Neural cell (in vitro differentiated cells): ENCODE measurements at regions not wholly inside any gene's neighbourhood (a gene's known extent, or its start where the extent isn't known, plus 50 kb on each side); places are given as distances from the start of the nearest gene placed in this dataset.

Experiments used
- H2AFZ ChIP-seq: fragments of 200-600, 300-800 bp; sonication (generic), shearing (Covaris generic); 2 replicates; pipeline ENCODE4 v1.6.0; 2014; ENCODE audit warnings: low read depth, mild to moderate bottlenecking, antibody characterized with exemption, low read length, moderate library complexity
- H3F3A ChIP-seq: fragments of 200-600 bp; shearing (Covaris generic); 2 replicates; pipeline ENCODE4 v1.6.1; 2016; ENCODE audit warnings: mild to moderate bottlenecking, moderate library complexity, mixed read lengths, antibody characterized with exemption, low read length; ENCODE audit not compliant: insufficient read depth, poor library complexity, severe bottlenecking
- H3K27ac ChIP-seq: fragments of 200-600, 300-800 bp; sonication (generic), shearing (Covaris generic); 2 replicates; pipeline ENCODE4 v1.5.1; 2014; ENCODE audit warnings: mild to moderate bottlenecking, low read length, moderate library complexity
- H3K27me3 ChIP-seq: fragments of 300-800, 200-600 bp; sonication (generic), shearing (Covaris generic); 2 replicates; pipeline ENCODE4 v1.6.0; 2014; ENCODE audit warnings: mild to moderate bottlenecking, low read depth, low read length, moderate library complexity; ENCODE audit not compliant: insufficient read depth
- H3K36me3 ChIP-seq: fragments of 300-800, 200-600 bp; sonication (generic), shearing (Covaris generic); 2 replicates; pipeline ENCODE4 v1.5.1; 2014; ENCODE audit warnings: mild to moderate bottlenecking, antibody characterized with exemption, low read length, moderate library complexity; ENCODE audit not compliant: insufficient read depth
- H3K4me2 ChIP-seq: fragments of 300-800, 200-600 bp; sonication (generic), shearing (Covaris generic); 2 replicates; pipeline ENCODE4 v1.6.0; 2014; ENCODE audit warnings: mild to moderate bottlenecking, low read length
- H3K4me3 ChIP-seq: fragments of 300-800, 200-600 bp; sonication (generic), shearing (Covaris generic); 2 replicates; pipeline ENCODE4 v1.5.1; 2014; ENCODE audit warnings: mild to moderate bottlenecking, low read length, moderate library complexity
- H3K79me2 ChIP-seq: fragments of 200-600 bp; shearing (Covaris generic); replicated peaks from 2 replicates; pipeline ENCODE4 v1.6.0; 2014; ENCODE audit warnings: mild to moderate bottlenecking, low read length, moderate library complexity; ENCODE audit not compliant: insufficient read depth
- H3K9ac ChIP-seq: fragments of 300-800, 200-600 bp; sonication (generic), shearing (Covaris generic); 2 replicates; pipeline ENCODE4 v1.6.1; 2016; ENCODE audit warnings: mild to moderate bottlenecking, low read length, mixed read lengths
- H3K9me2 ChIP-seq: fragments of 200-600 bp; shearing (Covaris generic); 2 replicates; pipeline ENCODE4 v1.6.1; 2016; ENCODE audit warnings: mild to moderate bottlenecking, low read length, mixed read lengths; ENCODE audit not compliant: insufficient read depth
- H3K9me3 ChIP-seq: fragments of 200-600, 300-800 bp; sonication (generic), shearing (Covaris generic); 2 replicates; pipeline ENCODE4 v1.6.1; 2016; ENCODE audit warnings: mild to moderate bottlenecking, mixed run types, low read length, moderate library complexity, mixed read lengths
- H4K20me1 ChIP-seq: fragments of 200-600 bp; shearing (Covaris generic); 2 replicates; pipeline ENCODE4 v1.6.1; 2016; ENCODE audit warnings: mild to moderate bottlenecking, mixed run types; ENCODE audit not compliant: insufficient read depth
- EP300 ChIP-seq: fragments of 450-650 bp; conservative IDR thresholded peaks from 2 replicates; pipeline ENCODE4 v1.6.1; 2014; ENCODE audit warnings: antibody characterized with exemption, mild to moderate bottlenecking, moderate library complexity; ENCODE audit not compliant: poor library complexity, severe bottlenecking
- EZH2 ChIP-seq: fragments of 200-600, 300-800 bp; shearing (Covaris generic), sonication (generic); IDR thresholded peaks from 2 replicates; pipeline ENCODE4 v1.6.1; 2014; ENCODE audit warnings: antibody characterized with exemption, low read length, borderline replicate concordance, mild to moderate bottlenecking; ENCODE audit not compliant: insufficient read depth, poor library complexity, severe bottlenecking
- MXI1 ChIP-seq: fragments of 450-650 bp; conservative IDR thresholded peaks from 2 replicates; pipeline ENCODE4 v1.6.1; 2014; ENCODE audit warnings: antibody characterized with exemption, mild to moderate bottlenecking; ENCODE audit not compliant: poor library complexity, severe bottlenecking
- POLR2AphosphoS5 ChIP-seq: IDR thresholded peaks from 2 replicates; pipeline ENCODE4 v1.6.1; 2012
- RAD21 ChIP-seq: fragments of 450-650 bp; conservative IDR thresholded peaks from 2 replicates; pipeline ENCODE4 v1.6.1; 2014; ENCODE audit warnings: antibody characterized with exemption, mild to moderate bottlenecking, moderate library complexity
- SMC3 ChIP-seq: fragments of 450-650 bp; conservative IDR thresholded peaks from 2 replicates; pipeline ENCODE4 v1.6.1; 2014; ENCODE audit warnings: antibody characterized with exemption, mild to moderate bottlenecking, moderate library complexity; ENCODE audit not compliant: poor library complexity
- TAF1 ChIP-seq: IDR thresholded peaks from 2 replicates; pipeline ENCODE4 v1.6.1; 2012; ENCODE audit warnings: low read depth
- TF ChIP-seq, protein P1 (sequence below): IDR thresholded peaks from 2 replicates; pipeline ENCODE4 v1.6.1; 2012; ENCODE audit warnings: borderline replicate concordance
- TF ChIP-seq, protein P2 (sequence below): fragments of 450-650 bp; IDR thresholded peaks from 2 replicates; pipeline ENCODE4 v1.5.1; 2014; ENCODE audit warnings: antibody characterized with exemption, mild to moderate bottlenecking, moderate library complexity; ENCODE audit not compliant: poor library complexity, severe bottlenecking

GRCh38 chr2:49342156-49342555 is 187.8 kb upstream of the FSHR start:
- Histone ChIP-seq H3K9ac (no peak overlapping the region), H3K9me2 (no peaks in the 10 kb centered on the region), H3K4me3 (no peak overlapping the region), H3F3A (no peaks in the 10 kb centered on the region), H2AFZ (no peak overlapping the region), H4K20me1 (no peaks in the 10 kb centered on the region), H3K4me2 (no peak overlapping the region), H3K36me3 (no peaks in the 10 kb centered on the region), H3K27ac (no peak overlapping the region), H3K79me2 (no peaks in the 10 kb centered on the region), H3K27me3 (no peaks in the 10 kb centered on the region), H3K9me3 (no peaks in the 10 kb centered on the region)
- no peak for TF ChIP-seq POLR2AphosphoS5
- TF ChIP-seq EP300, result no peak
- TF ChIP-seq, protein P1, sequence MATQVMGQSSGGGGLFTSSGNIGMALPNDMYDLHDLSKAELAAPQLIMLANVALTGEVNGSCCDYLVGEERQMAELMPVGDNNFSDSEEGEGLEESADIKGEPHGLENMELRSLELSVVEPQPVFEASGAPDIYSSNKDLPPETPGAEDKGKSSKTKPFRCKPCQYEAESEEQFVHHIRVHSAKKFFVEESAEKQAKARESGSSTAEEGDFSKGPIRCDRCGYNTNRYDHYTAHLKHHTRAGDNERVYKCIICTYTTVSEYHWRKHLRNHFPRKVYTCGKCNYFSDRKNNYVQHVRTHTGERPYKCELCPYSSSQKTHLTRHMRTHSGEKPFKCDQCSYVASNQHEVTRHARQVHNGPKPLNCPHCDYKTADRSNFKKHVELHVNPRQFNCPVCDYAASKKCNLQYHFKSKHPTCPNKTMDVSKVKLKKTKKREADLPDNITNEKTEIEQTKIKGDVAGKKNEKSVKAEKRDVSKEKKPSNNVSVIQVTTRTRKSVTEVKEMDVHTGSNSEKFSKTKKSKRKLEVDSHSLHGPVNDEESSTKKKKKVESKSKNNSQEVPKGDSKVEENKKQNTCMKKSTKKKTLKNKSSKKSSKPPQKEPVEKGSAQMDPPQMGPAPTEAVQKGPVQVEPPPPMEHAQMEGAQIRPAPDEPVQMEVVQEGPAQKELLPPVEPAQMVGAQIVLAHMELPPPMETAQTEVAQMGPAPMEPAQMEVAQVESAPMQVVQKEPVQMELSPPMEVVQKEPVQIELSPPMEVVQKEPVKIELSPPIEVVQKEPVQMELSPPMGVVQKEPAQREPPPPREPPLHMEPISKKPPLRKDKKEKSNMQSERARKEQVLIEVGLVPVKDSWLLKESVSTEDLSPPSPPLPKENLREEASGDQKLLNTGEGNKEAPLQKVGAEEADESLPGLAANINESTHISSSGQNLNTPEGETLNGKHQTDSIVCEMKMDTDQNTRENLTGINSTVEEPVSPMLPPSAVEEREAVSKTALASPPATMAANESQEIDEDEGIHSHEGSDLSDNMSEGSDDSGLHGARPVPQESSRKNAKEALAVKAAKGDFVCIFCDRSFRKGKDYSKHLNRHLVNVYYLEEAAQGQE, result no peak
- TF ChIP-seq, protein P2, sequence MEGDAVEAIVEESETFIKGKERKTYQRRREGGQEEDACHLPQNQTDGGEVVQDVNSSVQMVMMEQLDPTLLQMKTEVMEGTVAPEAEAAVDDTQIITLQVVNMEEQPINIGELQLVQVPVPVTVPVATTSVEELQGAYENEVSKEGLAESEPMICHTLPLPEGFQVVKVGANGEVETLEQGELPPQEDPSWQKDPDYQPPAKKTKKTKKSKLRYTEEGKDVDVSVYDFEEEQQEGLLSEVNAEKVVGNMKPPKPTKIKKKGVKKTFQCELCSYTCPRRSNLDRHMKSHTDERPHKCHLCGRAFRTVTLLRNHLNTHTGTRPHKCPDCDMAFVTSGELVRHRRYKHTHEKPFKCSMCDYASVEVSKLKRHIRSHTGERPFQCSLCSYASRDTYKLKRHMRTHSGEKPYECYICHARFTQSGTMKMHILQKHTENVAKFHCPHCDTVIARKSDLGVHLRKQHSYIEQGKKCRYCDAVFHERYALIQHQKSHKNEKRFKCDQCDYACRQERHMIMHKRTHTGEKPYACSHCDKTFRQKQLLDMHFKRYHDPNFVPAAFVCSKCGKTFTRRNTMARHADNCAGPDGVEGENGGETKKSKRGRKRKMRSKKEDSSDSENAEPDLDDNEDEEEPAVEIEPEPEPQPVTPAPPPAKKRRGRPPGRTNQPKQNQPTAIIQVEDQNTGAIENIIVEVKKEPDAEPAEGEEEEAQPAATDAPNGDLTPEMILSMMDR, result no peak
- no peak for TF ChIP-seq MXI1
- TF ChIP-seq SMC3, result no peak
- no peak for TF ChIP-seq RAD21
- TF ChIP-seq EZH2, result no peak
- no peak for TF ChIP-seq TAF1

DNA sequence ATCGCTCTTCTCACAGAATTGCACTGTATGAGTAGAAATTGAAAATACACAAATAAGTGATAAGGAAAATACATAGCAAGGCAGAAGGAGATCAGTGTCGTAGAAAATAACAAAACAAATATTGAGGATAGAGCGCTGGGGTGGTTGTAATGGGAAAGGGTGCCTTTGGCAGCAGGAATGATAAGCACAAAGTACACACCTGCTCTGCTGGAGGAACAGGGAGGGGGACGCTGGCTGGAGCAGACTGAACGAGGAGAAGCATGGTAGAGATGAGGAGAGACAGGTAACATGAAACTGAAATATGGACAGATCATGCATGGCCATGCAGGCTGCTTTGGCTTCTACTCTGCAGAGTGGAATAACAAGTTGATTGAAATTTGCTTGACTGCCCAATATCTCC is 181.2 kb upstream of the FSHR start:
- Histone ChIP-seq H3K9me2 (no peaks in the 10 kb centered on the region), H3K9ac (no peak overlapping the region), H3K27me3 (no peaks in the 10 kb centered on the region), H3K27ac (no peak overlapping the region), H3K79me2 (no peaks in the 10 kb centered on the region), H3K36me3 (no peaks in the 10 kb centered on the region), H3K9me3 (no peaks in the 10 kb centered on the region), H4K20me1 (no peaks in the 10 kb centered on the region), H3K4me2 (no peak overlapping the region), H3F3A (no peaks in the 10 kb centered on the region), H3K4me3 (no peak overlapping the region), H2AFZ (no peak overlapping the region)
- TF ChIP-seq TAF1 (no peak), POLR2AphosphoS5 (no peak), EZH2 (no peak), SMC3 (no peak), EP300 (no peak), RAD21 (no peak), MXI1 (no peak)
- TF ChIP-seq, protein P1, result no peak
- TF ChIP-seq, protein P2, result no peak
